GM12873 (cell line): ENCODE measurements at regions not wholly inside any gene's neighbourhood (a gene's known extent, or its start where the extent isn't known, plus 50 kb on each side); places are given as distances from the start of the nearest gene placed in this dataset.

Source experiments
- CTCF ChIP-seq: IDR thresholded peaks from 2 replicates; pipeline ENCODE4 v1.5.1; 2012; ENCODE audit warnings: low read depth, mild to moderate bottlenecking, moderate library complexity, low read length, control low read depth; ENCODE audit not compliant: insufficient read depth; ENCODE audit errors: missing control alignments

DNA sequence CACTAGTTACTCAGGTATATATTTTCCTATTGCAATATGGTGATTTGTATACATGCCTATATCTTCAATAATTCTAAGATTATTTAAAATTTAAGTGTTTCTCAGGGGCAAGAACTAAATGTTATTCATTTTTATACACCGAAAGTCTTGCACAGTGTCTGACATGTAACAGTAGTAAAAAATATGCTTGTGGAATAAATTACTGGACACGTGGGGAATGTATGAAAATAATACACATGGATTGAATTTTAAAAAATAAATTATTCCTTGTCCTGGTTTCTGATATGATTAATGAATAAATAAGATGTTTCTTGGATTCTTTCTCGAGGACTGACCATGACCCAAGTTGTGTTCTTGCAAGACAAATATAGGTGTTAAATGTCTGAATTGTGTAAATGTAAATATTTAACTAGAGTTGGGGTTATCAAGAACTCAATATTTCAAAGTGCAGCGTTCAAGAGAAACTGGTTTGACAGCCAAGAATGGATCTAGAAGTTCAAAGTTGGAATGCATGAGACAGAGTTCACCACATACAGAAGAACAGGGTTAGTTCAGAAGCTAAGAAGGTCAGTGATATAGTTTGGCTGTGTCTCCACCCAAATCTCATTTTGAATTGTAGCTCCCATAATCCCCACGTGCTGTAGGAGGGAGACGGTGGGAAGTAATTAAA is 142.1 kb upstream of the SPAG17 start:
- no peak for TF ChIP-seq CTCF

- no peak for TF ChIP-seq CTCF
Observed at GRCh38 chr1:118325550-118326225, 140.7 kb upstream of the SPAG17 start.

GRCh38 chr1:118323246-118323645 is 138.2 kb upstream of the SPAG17 start:
- no peak for TF ChIP-seq CTCF

- TF ChIP-seq CTCF = no peak
Observed at GRCh38 chr1:118322331-118322730, 137.3 kb upstream of the SPAG17 start.

DNA sequence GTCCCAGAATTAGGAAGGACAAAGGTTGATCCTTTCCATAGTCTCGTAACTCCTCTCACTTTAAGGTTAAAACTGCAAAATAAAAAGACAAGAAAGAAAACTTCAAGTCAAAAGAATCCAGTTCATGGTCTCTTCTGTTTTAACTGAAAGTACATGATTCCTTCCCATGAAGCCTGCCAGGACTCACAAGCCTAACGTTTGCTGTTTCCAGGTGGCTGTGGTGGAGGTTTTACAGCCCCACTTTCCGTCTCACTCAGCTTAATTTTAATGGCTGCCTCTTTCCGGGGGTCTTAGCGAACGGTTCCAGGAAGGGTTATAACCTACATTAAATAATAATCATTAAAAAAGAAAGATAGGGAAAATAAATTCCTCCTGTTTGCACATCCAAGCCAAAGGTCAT is 136.8 kb upstream of the SPAG17 start:
- no peak for TF ChIP-seq CTCF

DNA sequence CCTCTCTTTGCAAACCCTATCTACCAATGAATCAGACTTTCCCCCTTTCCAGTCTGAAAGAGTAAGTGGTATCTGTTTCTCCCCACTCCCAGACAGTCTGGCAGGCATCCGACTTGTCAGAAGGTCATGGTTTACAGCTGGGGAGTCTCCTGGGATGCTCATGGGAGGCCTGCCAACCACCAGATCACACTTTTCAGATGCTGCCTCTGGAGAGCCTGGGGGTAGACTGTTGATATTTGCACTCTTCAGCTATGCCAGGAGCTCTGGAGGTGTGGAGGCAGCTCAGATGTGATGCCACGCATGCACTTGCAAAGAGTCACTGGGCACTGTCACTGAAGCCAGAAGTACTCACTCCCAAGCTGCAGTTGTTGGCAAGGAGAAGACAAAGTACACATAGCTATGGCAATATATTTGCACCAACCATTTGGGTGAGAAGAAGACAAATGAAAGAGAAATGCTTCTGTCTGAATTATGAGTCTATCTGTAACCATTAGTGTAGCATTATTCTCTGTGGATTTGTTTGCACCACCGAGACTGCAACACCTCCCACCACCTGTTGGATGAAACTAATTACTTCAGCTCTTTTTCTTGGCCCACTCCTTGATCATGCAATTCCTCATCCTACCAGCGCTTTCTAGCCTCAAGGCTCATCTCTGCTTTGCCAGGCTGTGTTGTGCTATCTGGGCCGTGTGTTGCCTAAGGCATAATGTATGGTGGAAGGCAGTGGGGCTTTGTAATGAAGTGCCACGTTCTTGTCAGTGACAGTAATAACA is 133.0 kb upstream of the SPAG17 start:
- no peak for TF ChIP-seq CTCF

GRCh38 chr1:118306851-118307250 is 121.8 kb upstream of the SPAG17 start:
- TF ChIP-seq CTCF = no peak
